Thoracic aorta (tissue), 2 donors: ENCODE measurements at regions not wholly inside any gene's neighbourhood (a gene's known extent, or its start where the extent isn't known, plus 50 kb on each side); places are given as distances from the start of the nearest gene placed in this dataset.

Experiments used
- ATAC-seq: fragments of 150-250 bp; one replicate; pipeline ENCODE4 v1.8.0; 2017; ENCODE audit warnings: low read depth; ENCODE audit not compliant: insufficient number of reproducible peaks, low FRiP score
- DNase-seq: peaks from one replicate; pipeline ENCODE4 v3.0.0-alpha.2; 2020; ENCODE audit warnings: low spot score
- H3K27ac ChIP-seq, 2 donors: fragments of 200-600 bp; sonication (generic); 1 replicate in 1 of 2; 2 replicates in 1 of 2; pipeline ENCODE4 v1.5.1; 2016; ENCODE audit warnings: mild to moderate bottlenecking in 2 of 2, moderate library complexity in 2 of 2
- H3K27me3 ChIP-seq: fragments of 200-600 bp; sonication (generic); replicated peaks from 2 replicates; pipeline ENCODE4 v1.6.0; 2016; ENCODE audit warnings: mild to moderate bottlenecking; ENCODE audit not compliant: insufficient read depth
- H3K36me3 ChIP-seq: fragments of 200-600 bp; sonication (generic); one replicate; pipeline ENCODE4 v1.5.1; 2016
- H3K4me1 ChIP-seq, 2 donors: fragments of 200-600 bp; sonication (generic); 1 replicate in 1 of 2; 2 replicates in 1 of 2; pipeline versions ENCODE4 v1.5.1 to v1.6.0; 2016; ENCODE audit warnings: low read depth in 2 of 2, mild to moderate bottlenecking in 1 of 2; ENCODE audit not compliant: control insufficient read depth in 1 of 2
- H3K4me3 ChIP-seq: fragments of 200-600 bp; sonication (generic); 2 replicates; pipeline ENCODE4 v1.5.1; 2016; ENCODE audit warnings: mild to moderate bottlenecking
- H3K9me3 ChIP-seq: fragments of 200-600 bp; sonication (generic); 2 replicates; pipeline ENCODE4 v1.5.1; 2016
- CTCF ChIP-seq: fragments of 200-600 bp; sonication (generic); IDR thresholded peaks from one replicate; pipeline ENCODE4 v1.5.1; 2019; ENCODE audit warnings: antibody characterized with exemption

GRCh38 chr11:8789864-8790263 is 107.3 kb downstream of the RPL27A start:
- Histone ChIP-seq H3K4me1 (peaks cover 12 to 31% of the 10 kb centered on the region in 2 donors), H3K27ac (no peak overlapping the region), H3K36me3 (no peaks in the 10 kb centered on the region), H3K9me3 (no peaks in the 10 kb centered on the region), H3K4me3 (no peak overlapping the region), H3K27me3 (no peaks in the 10 kb centered on the region)
- DNase-seq (no peak), ATAC-seq (no peak)
- no peak for TF ChIP-seq CTCF

- peaks cover 9 to 37% of the 10 kb centered on the region in 2 donors for H3K4me1 ChIP-seq
- ATAC-seq (no peak), DNase-seq (no peak)
- no peaks in the 10 kb centered on the region for H3K27me3 ChIP-seq
- H3K36me3 ChIP-seq: no peaks in the 10 kb centered on the region
- no peaks in the 10 kb centered on the region for H3K9me3 ChIP-seq
- H3K27ac ChIP-seq: no peak overlapping the region
- H3K4me3 ChIP-seq: no peak overlapping the region
- TF ChIP-seq CTCF: no peak
Observed at GRCh38 chr11:8790968-8791367, 108.4 kb downstream of the RPL27A start.

GRCh38 chr11:8792710-8793109 is 110.1 kb downstream of the RPL27A start:
- no peak for TF ChIP-seq CTCF
- H3K9me3 ChIP-seq: no peaks in the 10 kb centered on the region
- H3K4me3 ChIP-seq: no peak overlapping the region
- H3K4me1 ChIP-seq: peaks cover 4 to 24% of the 10 kb centered on the region in 2 donors
- no peak for ATAC-seq
- H3K27me3 ChIP-seq: no peaks in the 10 kb centered on the region
- H3K36me3 ChIP-seq: no peaks in the 10 kb centered on the region
- DNase-seq: no peak
- no peak overlapping the region for H3K27ac ChIP-seq

GRCh38 chr11:8793114-8793777 is 110.7 kb downstream of the RPL27A start:
- no peak overlapping the region for H3K27ac ChIP-seq
- DNase-seq: no peak
- no peaks in the 10 kb centered on the region for H3K9me3 ChIP-seq
- no peak overlapping the region for H3K4me3 ChIP-seq
- no peak for ATAC-seq
- no peaks in the 10 kb centered on the region for H3K36me3 ChIP-seq
- peaks cover 4 to 23% of the 10 kb centered on the region in 2 donors for H3K4me1 ChIP-seq
- H3K27me3 ChIP-seq: no peaks in the 10 kb centered on the region
- TF ChIP-seq CTCF: no peak

- DNase-seq (no peak), ATAC-seq (no peak)
- Histone ChIP-seq H3K36me3 (no peaks in the 10 kb centered on the region), H3K27me3 (no peaks in the 10 kb centered on the region), H3K4me1 (peaks cover 4 to 23% of the 10 kb centered on the region in 2 donors), H3K4me3 (no peak overlapping the region), H3K9me3 (no peaks in the 10 kb centered on the region), H3K27ac (no peak overlapping the region)
- no peak for TF ChIP-seq CTCF
Observed at GRCh38 chr11:8794126-8794525, 111.5 kb downstream of the RPL27A start.
